ENCODE measurements at regions not wholly inside any gene's neighbourhood (a gene's known extent, or its start where the extent isn't known, plus 50 kb on each side); places are given as distances from the start of the nearest gene placed in this dataset.

DNA sequence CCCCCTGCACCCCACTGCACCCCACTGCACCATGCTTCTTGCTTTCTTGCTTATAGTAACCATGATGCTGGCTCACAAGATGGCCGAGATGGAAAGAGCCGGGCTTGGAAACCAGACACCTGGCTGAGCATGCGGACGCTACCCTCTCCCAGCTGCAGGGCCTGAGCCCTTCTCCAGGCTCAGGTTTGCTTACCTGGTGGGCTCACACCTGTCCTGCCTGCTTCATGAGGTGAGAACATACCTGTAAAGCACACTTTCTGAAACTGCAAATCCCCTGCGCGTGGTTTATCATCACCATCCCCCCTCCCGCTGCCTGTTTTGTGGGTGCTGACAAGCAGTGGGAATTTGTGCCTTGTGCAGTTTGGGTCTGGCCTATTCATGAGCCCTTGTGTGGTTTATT lies 302.7 kb downstream of the GLRX3 start:
- no peak overlapping the region for H3K4me2 ChIP-seq (ENCODE audit: low read length)
- TF ChIP-seq EZH2phosphoT487 (IDR thresholded peaks at IDR 0.05; ENCODE audit: low read depth), result no peak
- TF ChIP-seq, protein P1, sequence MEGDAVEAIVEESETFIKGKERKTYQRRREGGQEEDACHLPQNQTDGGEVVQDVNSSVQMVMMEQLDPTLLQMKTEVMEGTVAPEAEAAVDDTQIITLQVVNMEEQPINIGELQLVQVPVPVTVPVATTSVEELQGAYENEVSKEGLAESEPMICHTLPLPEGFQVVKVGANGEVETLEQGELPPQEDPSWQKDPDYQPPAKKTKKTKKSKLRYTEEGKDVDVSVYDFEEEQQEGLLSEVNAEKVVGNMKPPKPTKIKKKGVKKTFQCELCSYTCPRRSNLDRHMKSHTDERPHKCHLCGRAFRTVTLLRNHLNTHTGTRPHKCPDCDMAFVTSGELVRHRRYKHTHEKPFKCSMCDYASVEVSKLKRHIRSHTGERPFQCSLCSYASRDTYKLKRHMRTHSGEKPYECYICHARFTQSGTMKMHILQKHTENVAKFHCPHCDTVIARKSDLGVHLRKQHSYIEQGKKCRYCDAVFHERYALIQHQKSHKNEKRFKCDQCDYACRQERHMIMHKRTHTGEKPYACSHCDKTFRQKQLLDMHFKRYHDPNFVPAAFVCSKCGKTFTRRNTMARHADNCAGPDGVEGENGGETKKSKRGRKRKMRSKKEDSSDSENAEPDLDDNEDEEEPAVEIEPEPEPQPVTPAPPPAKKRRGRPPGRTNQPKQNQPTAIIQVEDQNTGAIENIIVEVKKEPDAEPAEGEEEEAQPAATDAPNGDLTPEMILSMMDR (IDR thresholded peaks at IDR 0.05; ENCODE audit: low read depth, low read length), result no peak

DNA sequence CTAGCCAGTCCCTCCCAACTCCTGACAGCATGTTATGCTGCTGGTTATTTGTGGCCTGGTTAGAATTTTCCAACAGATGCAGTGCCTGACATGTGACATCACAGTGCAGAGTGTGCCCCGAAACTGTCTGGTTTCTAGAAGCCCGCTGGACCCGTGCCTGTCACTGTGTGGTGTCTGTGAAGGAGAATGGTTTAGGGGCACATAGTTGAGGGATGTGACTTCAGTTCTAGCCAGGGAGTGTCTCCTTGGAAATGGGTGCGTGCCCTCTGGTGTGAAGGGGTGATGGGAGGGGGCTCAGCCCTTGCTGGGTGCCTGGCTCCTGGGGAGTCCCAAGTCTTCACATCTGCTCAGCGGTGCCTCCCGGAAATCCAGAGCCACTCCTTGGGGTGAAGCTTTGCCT lies 303.6 kb downstream of the GLRX3 start:
- Histone ChIP-seq H3K27ac (ENCODE audit: low read length) (no peak overlapping the region), H3K79me2 (ENCODE audit: low read length) (no peaks in the 10 kb centered on the region), H3K4me1 (ENCODE audit: low read length) (no peaks in the 10 kb centered on the region), H3K36me3 (replicated peaks; ENCODE audit: low read depth, low read length) (no peaks in the 10 kb centered on the region), H3K4me2 (ENCODE audit: low read length) (no peak overlapping the region), H3K9me3 (ENCODE audit: insufficient read depth, low read length) (no peaks in the 10 kb centered on the region), H2AFZ (ENCODE audit: low read depth, low read length) (no peak overlapping the region), H3K9ac (ENCODE audit: low read length) (no peak overlapping the region), H4K20me1 (ENCODE audit: insufficient read depth, low read length) (no peaks in the 10 kb centered on the region), H3K4me3 (ENCODE audit: low read length) (no peak overlapping the region), H3K27me3 (ENCODE audit: low read depth, low read length) (no peaks in the 10 kb centered on the region)
- TF ChIP-seq, protein P1 (IDR thresholded peaks at IDR 0.05; ENCODE audit: low read depth, low read length), result no peak

More for the DNA sequence above, 302.7 kb downstream of the GLRX3 start:
- no peaks in the 10 kb centered on the region for H3K36me3 ChIP-seq (replicated peaks; ENCODE audit: low read depth, low read length)
- H3K9ac ChIP-seq (ENCODE audit: low read length), result no peak overlapping the region
- H3K79me2 ChIP-seq (ENCODE audit: low read length), result no peaks in the 10 kb centered on the region
- H3K4me3 ChIP-seq (ENCODE audit: low read length), result no peak overlapping the region
- H4K20me1 ChIP-seq (ENCODE audit: insufficient read depth, low read length), result no peaks in the 10 kb centered on the region
- H3K9me3 ChIP-seq (ENCODE audit: insufficient read depth, low read length), result no peaks in the 10 kb centered on the region
- H3K27ac ChIP-seq (ENCODE audit: low read length), result no peak overlapping the region
- H2AFZ ChIP-seq (ENCODE audit: low read depth, low read length), result no peak overlapping the region
- no peaks in the 10 kb centered on the region for H3K4me1 ChIP-seq (ENCODE audit: low read length)
- no peaks in the 10 kb centered on the region for H3K27me3 ChIP-seq (ENCODE audit: low read depth, low read length)

DNA sequence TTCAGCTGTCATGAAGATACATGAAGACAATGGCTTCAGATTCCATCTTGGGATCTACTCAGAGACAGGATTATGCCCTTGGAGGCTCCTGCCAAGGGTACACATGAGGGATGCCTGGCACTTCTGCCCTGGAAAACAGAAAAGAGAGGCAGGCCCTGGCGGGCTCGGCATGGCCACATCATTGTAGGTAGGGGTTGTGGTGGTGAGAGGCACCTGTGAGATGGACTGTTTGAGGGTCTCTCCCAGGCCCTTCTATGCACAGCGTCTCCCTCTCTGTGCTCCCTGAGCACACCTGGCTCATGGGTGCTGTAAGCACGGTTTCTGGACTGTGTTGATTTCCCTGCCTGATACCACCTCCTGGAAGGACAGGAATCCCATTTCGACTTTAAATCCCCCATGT lies 304.3 kb downstream of the GLRX3 start:
- no peak overlapping the region for H3K4me2 ChIP-seq (ENCODE audit: low read length)
- H3K4me3 ChIP-seq (ENCODE audit: low read length), result no peak overlapping the region
- no peak overlapping the region for H2AFZ ChIP-seq (ENCODE audit: low read depth, low read length)
- H3K79me2 ChIP-seq (ENCODE audit: low read length), result no peaks in the 10 kb centered on the region
- no peak overlapping the region for H3K9ac ChIP-seq (ENCODE audit: low read length)
- H3K4me1 ChIP-seq (ENCODE audit: low read length), result no peaks in the 10 kb centered on the region
- no peaks in the 10 kb centered on the region for H4K20me1 ChIP-seq (ENCODE audit: insufficient read depth, low read length)
- H3K27ac ChIP-seq (ENCODE audit: low read length), result no peak overlapping the region
- TF ChIP-seq, protein P1 (IDR thresholded peaks at IDR 0.05; ENCODE audit: low read depth, low read length), result no peak
- TF ChIP-seq EZH2phosphoT487 (IDR thresholded peaks at IDR 0.05; ENCODE audit: low read depth), result no peak
- H3K9me3 ChIP-seq (ENCODE audit: insufficient read depth, low read length), result no peaks in the 10 kb centered on the region
- H3K27me3 ChIP-seq (ENCODE audit: low read depth, low read length), result no peaks in the 10 kb centered on the region
- H3K36me3 ChIP-seq (replicated peaks; ENCODE audit: low read depth, low read length), result no peaks in the 10 kb centered on the region

DNA sequence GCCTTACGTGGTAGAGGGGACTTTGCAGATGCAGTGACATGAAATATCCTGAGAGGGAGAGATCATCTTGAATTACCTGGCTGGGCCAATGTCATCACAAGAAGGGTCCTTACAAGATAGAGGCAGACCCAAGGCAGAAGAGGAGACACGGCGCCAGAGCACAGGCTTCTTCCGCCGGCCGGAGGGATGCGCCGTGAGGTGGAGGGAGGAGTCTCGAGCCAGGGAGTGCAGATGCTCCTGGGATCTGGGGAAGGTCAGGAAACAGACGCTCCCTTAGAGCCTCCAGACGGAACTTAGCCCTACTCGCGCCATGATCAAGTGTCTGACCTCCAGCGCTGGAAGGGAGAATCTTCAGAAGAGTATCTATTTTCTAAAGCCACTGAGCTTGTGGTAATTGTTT lies 304.8 kb downstream of the GLRX3 start:
- H3K27ac ChIP-seq (ENCODE audit: low read length), result no peak overlapping the region
- no peak overlapping the region for H3K4me2 ChIP-seq (ENCODE audit: low read length)
- no peaks in the 10 kb centered on the region for H3K9me3 ChIP-seq (ENCODE audit: insufficient read depth, low read length)
- H3K9ac ChIP-seq (ENCODE audit: low read length), result no peak overlapping the region
- no peaks in the 10 kb centered on the region for H3K79me2 ChIP-seq (ENCODE audit: low read length)
- no peak overlapping the region for H3K4me3 ChIP-seq (ENCODE audit: low read length)
- TF ChIP-seq EZH2phosphoT487 (IDR thresholded peaks at IDR 0.05; ENCODE audit: low read depth), result no peak
- H2AFZ ChIP-seq (ENCODE audit: low read depth, low read length), result no peak overlapping the region
- H4K20me1 ChIP-seq (ENCODE audit: insufficient read depth, low read length), result no peaks in the 10 kb centered on the region
- H3K36me3 ChIP-seq (replicated peaks; ENCODE audit: low read depth, low read length), result no peaks in the 10 kb centered on the region
- no peaks in the 10 kb centered on the region for H3K27me3 ChIP-seq (ENCODE audit: low read depth, low read length)
- H3K4me1 ChIP-seq (ENCODE audit: low read length), result no peaks in the 10 kb centered on the region

DNA sequence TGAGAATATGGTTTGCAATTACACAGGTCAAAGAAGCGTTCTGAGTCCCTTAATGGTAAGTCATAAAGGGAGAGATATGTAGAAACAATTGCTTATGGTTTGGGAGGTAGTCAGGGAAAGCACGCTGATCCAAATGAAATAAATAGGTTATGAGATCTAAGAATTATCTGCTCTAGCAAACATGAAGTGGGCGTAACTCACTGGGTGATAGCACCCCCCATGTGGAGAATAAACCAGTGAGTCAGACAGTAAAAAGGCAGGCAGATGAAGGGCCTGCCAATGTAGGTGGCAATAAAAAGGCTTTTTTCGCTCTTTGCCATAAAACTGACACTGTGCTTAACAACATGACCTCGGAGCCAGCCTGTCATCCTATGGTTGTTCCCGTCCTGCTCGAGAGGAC lies 306.9 kb downstream of the GLRX3 start:
- no peak overlapping the region for H2AFZ ChIP-seq (ENCODE audit: low read depth, low read length)
- no peaks in the 10 kb centered on the region for H3K36me3 ChIP-seq (replicated peaks; ENCODE audit: low read depth, low read length)
- H3K79me2 ChIP-seq (ENCODE audit: low read length), result no peaks in the 10 kb centered on the region
- no peak overlapping the region for H3K9ac ChIP-seq (ENCODE audit: low read length)
- H3K27ac ChIP-seq (ENCODE audit: low read length), result no peak overlapping the region
- H3K27me3 ChIP-seq (ENCODE audit: low read depth, low read length), result no peaks in the 10 kb centered on the region
- no peaks in the 10 kb centered on the region for H3K4me1 ChIP-seq (ENCODE audit: low read length)
- TF ChIP-seq, protein P1 (IDR thresholded peaks at IDR 0.05; ENCODE audit: low read depth, low read length), result no peak
- no peak for TF ChIP-seq EZH2phosphoT487 (IDR thresholded peaks at IDR 0.05; ENCODE audit: low read depth)
- no peaks in the 10 kb centered on the region for H3K9me3 ChIP-seq (ENCODE audit: insufficient read depth, low read length)
- H3K4me3 ChIP-seq (ENCODE audit: low read length), result no peak overlapping the region
- H4K20me1 ChIP-seq (ENCODE audit: insufficient read depth, low read length), result no peaks in the 10 kb centered on the region
- no peak overlapping the region for H3K4me2 ChIP-seq (ENCODE audit: low read length)

All from OCI-LY3 (cell line).